ENCODE measurements at regions not wholly inside any gene's neighbourhood (a gene's known extent, or its start where the extent isn't known, plus 50 kb on each side); places are given as distances from the start of the nearest gene placed in this dataset.

- TF ChIP-seq CREB1 (CRISPR knock-in tag; IDR thresholded peaks at IDR 0.05; ENCODE audit: low read depth): no peak
- TF ChIP-seq ETS1 (IDR thresholded peaks at IDR 0.05): no peak
Observed at GRCh38 chr3:117786349-117786748, 1076.8 kb downstream of the TUSC7 start (continued).

DNA sequence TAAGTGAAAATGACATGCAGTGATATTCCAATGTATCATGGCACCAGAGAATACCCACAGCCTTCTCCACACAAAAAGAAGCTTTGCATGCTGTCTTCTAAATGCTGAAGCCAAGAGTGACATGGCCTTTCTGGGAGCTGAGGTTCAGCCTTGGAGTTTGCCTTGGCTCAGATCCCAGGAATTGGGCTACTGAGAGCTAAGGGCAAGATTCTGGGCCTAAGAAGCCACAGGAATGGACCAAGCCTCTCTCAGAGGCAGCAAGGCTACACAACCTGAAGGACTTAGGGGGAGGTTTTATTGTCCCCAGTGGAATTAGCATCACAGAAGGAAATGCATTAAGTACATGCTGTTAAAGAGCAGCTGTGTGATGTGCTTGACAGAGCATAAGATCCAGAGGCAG is 1078.5 kb downstream of the TUSC7 start:
- Histone ChIP-seq H3K79me2 (replicated peaks; ENCODE audit: insufficient read depth) (no peaks in the 10 kb centered on the region), H3K27me3 (ENCODE audit: insufficient read depth) (no peaks in the 10 kb centered on the region), H3K4me1 (ENCODE audit: insufficient read depth) (peaks cover 21% of the 10 kb centered on the region; the same call in 1 of the 2 replicates), H3K27ac (ENCODE audit: low read depth) (no peak overlapping the region), H4K20me1 (replicated peaks; ENCODE audit: insufficient read depth) (no peaks in the 10 kb centered on the region), H3K4me2 (peak overlapping the region; percentile 49), H3K36me3 (ENCODE audit: insufficient read depth) (no peaks in the 10 kb centered on the region), H2AFZ (0 out of 2 replicates have a peak overlapping the region, but pooled peaks have one; percentile 5), H3K4me3 (no peak overlapping the region), H3F3A (replicated peaks; ENCODE audit: low read depth) (no peaks in the 10 kb centered on the region), H3K9me2 (ENCODE audit: insufficient read depth) (no peaks in the 10 kb centered on the region)
- H3K4me1 Mint-ChIP-seq: peaks cover 32% of the 10 kb centered on the region
- no peak overlapping the region for H3K27ac Mint-ChIP-seq
- H3K27me3 Mint-ChIP-seq (ENCODE audit: insufficient read depth, low read depth, poor library complexity): peaks cover 4% of the 10 kb centered on the region
- no peak overlapping the region for H3K4me3 Mint-ChIP-seq
- H3K36me3 Mint-ChIP-seq (ENCODE audit: low read depth): no peaks in the 10 kb centered on the region
- DNase-seq (ENCODE audit: low spot score): peak; percentile 44
- peak; percentile 75 for ATAC-seq
- peaks cover 2% of the 10 kb centered on the region; the same call in 1 of the 3 replicates for H3K9me3 Mint-ChIP-seq
- TF ChIP-seq CREB1 (CRISPR knock-in tag; IDR thresholded peaks at IDR 0.05; ENCODE audit: low read depth): 0 out of 2 replicates have a peak, but pooled peaks have one; percentile 3
- no peak for TF ChIP-seq ZNF114 (CRISPR knock-in tag; IDR thresholded peaks at IDR 0.05)
- no peak for TF ChIP-seq ZNF331 (CRISPR knock-in tag; IDR thresholded peaks at IDR 0.05; ENCODE audit: low read depth)
- no peak for TF ChIP-seq JUNB (IDR thresholded peaks at IDR 0.05; ENCODE audit: unreplicated experiment)
- no peak for TF ChIP-seq EZH2 (IDR thresholded peaks at IDR 0.05; ENCODE audit: low read depth, unreplicated experiment)

DNA sequence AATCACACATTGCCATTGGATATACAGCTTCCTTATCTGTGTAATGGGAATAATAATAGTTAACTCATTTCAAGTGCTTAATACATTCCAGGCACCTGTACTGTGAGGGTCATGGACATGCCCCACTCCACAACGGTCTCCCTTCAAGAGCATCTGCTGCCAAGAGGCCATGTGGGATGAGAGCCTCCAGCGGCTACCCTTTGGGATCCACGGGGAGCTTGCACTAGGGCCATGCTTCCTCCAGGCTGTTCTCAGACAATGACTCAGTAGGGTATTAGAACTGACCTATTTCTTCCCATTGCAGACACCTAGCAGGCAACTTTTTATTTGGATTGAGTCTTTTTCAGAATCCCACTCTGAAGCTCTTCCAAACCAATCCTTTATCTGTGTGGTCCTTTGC is 1078.9 kb downstream of the TUSC7 start:
- no peaks in the 10 kb centered on the region for H3F3A ChIP-seq (replicated peaks; ENCODE audit: low read depth)
- no peak overlapping the region for H3K4me3 ChIP-seq
- H3K27me3 ChIP-seq (ENCODE audit: insufficient read depth): no peaks in the 10 kb centered on the region
- H3K36me3 ChIP-seq (ENCODE audit: insufficient read depth): no peaks in the 10 kb centered on the region
- Mint-ChIP-seq H3K36me3 (ENCODE audit: low read depth) (no peaks in the 10 kb centered on the region), H3K27ac (no peak overlapping the region), H3K9me3 (no peaks in the 10 kb centered on the region), H3K27me3 (ENCODE audit: insufficient read depth, low read depth, poor library complexity) (peaks cover 6% of the 10 kb centered on the region), H3K4me3 (no peak overlapping the region), H3K4me1 (peaks cover 32% of the 10 kb centered on the region)
- no peak for DNase-seq (ENCODE audit: low spot score)
- no peaks in the 10 kb centered on the region for H4K20me1 ChIP-seq (replicated peaks; ENCODE audit: insufficient read depth)
- ATAC-seq: peak; percentile 77
- H3K4me2 ChIP-seq: no peak overlapping the region; the same call in 1 of the 2 replicates
- H3K4me1 ChIP-seq (ENCODE audit: insufficient read depth): peaks cover 21% of the 10 kb centered on the region; the same call in 1 of the 2 replicates
- no peak overlapping the region for H3K27ac ChIP-seq (ENCODE audit: low read depth)
- H2AFZ ChIP-seq: no peak overlapping the region; the same call in 1 of the 2 replicates
- H3K9me2 ChIP-seq (ENCODE audit: insufficient read depth): no peaks in the 10 kb centered on the region
- no peaks in the 10 kb centered on the region for H3K79me2 ChIP-seq (replicated peaks; ENCODE audit: insufficient read depth)
- TF ChIP-seq EZH2phosphoT487 (IDR thresholded peaks at IDR 0.05; ENCODE audit: unreplicated experiment) (no peak), ZNF114 (CRISPR knock-in tag; IDR thresholded peaks at IDR 0.05) (no peak), JUNB (IDR thresholded peaks at IDR 0.05; ENCODE audit: unreplicated experiment) (no peak), STAT1 (IDR thresholded peaks at IDR 0.05; ENCODE audit: unreplicated experiment) (no peak), CREB1 (CRISPR knock-in tag; IDR thresholded peaks at IDR 0.05; ENCODE audit: low read depth) (0 out of 2 replicates have a peak, but pooled peaks have one; percentile 0), NANOG (IDR thresholded peaks at IDR 0.05; ENCODE audit: borderline replicate concordance) (no peak)
- TF ChIP-seq, protein P1, sequence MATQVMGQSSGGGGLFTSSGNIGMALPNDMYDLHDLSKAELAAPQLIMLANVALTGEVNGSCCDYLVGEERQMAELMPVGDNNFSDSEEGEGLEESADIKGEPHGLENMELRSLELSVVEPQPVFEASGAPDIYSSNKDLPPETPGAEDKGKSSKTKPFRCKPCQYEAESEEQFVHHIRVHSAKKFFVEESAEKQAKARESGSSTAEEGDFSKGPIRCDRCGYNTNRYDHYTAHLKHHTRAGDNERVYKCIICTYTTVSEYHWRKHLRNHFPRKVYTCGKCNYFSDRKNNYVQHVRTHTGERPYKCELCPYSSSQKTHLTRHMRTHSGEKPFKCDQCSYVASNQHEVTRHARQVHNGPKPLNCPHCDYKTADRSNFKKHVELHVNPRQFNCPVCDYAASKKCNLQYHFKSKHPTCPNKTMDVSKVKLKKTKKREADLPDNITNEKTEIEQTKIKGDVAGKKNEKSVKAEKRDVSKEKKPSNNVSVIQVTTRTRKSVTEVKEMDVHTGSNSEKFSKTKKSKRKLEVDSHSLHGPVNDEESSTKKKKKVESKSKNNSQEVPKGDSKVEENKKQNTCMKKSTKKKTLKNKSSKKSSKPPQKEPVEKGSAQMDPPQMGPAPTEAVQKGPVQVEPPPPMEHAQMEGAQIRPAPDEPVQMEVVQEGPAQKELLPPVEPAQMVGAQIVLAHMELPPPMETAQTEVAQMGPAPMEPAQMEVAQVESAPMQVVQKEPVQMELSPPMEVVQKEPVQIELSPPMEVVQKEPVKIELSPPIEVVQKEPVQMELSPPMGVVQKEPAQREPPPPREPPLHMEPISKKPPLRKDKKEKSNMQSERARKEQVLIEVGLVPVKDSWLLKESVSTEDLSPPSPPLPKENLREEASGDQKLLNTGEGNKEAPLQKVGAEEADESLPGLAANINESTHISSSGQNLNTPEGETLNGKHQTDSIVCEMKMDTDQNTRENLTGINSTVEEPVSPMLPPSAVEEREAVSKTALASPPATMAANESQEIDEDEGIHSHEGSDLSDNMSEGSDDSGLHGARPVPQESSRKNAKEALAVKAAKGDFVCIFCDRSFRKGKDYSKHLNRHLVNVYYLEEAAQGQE (IDR thresholded peaks at IDR 0.05; ENCODE audit: unreplicated experiment): no peak

Measured in GM23338 (cell line).